NCI-H1105 treated with DMSO at 0.1 percent for 48 hours (cell line): ENCODE measurements at regions not wholly inside any gene's neighbourhood (a gene's known extent, or its start where the extent isn't known, plus 50 kb on each side); places are given as distances from the start of the nearest gene placed in this dataset.
"Not testable (repeated sequence)": the region's sequence is repeated elsewhere in the genome, so short reads cannot be mapped to it uniquely, and the experiment has no call there.

Experiments
- DNase-seq: peaks from one replicate; lab custom pipeline; 2025; lab: John Stamatoyannopoulos, UW

GRCh38 chr4:94155404-94155803, 52.3 kb upstream of the SMARCAD1 start:
- DNase-seq: not testable (repeated sequence)

DNA sequence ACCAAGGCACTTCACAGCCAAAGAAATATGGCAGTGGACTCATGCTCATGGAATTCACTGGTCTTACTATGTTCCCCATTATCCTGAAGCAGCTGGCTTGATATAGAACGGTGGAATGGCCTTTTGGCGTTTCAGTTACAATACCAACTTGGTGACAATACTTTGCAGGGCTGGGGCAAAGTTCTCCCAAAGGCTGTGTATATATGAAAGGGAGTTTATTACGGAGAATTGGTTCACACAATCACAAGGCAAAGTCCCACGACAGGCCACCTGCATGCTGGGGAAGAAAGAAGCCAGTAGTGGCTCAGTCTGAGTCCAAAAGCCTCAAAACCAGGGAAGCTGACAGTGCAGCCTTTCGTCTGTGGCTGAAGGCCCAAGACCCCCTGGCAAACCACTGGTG, 50.8 kb upstream of the SMARCAD1 start:
- no peak for DNase-seq
